AG04450 (cell line): ENCODE measurements at regions not wholly inside any gene's neighbourhood (a gene's known extent, or its start where the extent isn't known, plus 50 kb on each side); places are given as distances from the start of the nearest gene placed in this dataset.

ENCODE experiments used
- CTCF ChIA-PET: fragments of 300-600, 350-600 bp; formaldehyde crosslinking; extraction: SDS; loops from one replicate; lab custom pipeline; 2022; ENCODE audit warnings: antibody characterized with exemption, inconsistent platforms; lab: Charles Lee
- POLR2A ChIA-PET: fragments of 350-600 bp; formaldehyde crosslinking; extraction: SDS; loops from one replicate; lab custom pipeline; 2021; ENCODE audit warnings: antibody characterized with exemption, inconsistent platforms; lab: Yijun Ruan, JAX
- DNase-seq: peaks from one replicate; pipeline ENCODE4 v3.0.0-alpha.2; 2011; ENCODE audit warnings: low read depth, low spot score
- H3K27ac ChIP-seq: one replicate; pipeline ENCODE4 v1.5.1; 2012; ENCODE audit warnings: low read depth, low read length, control low read depth
- H3K27me3 ChIP-seq: one replicate; pipeline ENCODE4 v1.6.0; 2012; ENCODE audit warnings: low read length; ENCODE audit not compliant: control insufficient read depth, insufficient read depth
- H3K4me3 ChIP-seq: 2 replicates; pipeline ENCODE4 v1.5.1; 2011; ENCODE audit warnings: mild to moderate bottlenecking, low read depth, low read length, control low read depth
- H3K9me3 ChIP-seq: 2 replicates; pipeline ENCODE4 v1.5.1; 2012; ENCODE audit warnings: low read length; ENCODE audit not compliant: control insufficient read depth, insufficient read depth
- TF ChIP-seq, protein P1 (sequence below): IDR thresholded peaks from 2 replicates; pipeline ENCODE4 v1.5.1; 2011; ENCODE audit warnings: low read depth, low read length, control low read depth, inconsistent platforms

DNA sequence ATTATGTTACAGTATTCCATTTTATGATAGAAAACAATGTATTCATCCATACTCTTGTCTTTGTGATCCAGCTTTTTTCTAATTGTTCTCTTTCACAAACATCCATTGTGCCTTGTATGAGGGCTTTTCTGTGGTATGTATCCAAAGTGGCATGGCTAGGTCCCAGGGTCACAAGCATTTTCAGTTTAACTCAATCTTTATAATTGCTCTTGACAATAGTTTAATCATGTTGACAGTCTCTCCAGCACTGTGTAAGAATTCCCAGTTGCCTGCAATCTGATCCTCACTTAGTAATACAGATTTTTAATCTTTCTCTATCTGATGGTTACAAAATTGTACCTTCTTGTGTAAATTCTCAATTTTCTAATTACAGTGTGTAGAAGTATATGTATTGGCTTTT lies 533.4 kb downstream of the NEBL start:
- no peaks in the 10 kb centered on the region for H3K27me3 ChIP-seq
- TF ChIP-seq, protein P1, sequence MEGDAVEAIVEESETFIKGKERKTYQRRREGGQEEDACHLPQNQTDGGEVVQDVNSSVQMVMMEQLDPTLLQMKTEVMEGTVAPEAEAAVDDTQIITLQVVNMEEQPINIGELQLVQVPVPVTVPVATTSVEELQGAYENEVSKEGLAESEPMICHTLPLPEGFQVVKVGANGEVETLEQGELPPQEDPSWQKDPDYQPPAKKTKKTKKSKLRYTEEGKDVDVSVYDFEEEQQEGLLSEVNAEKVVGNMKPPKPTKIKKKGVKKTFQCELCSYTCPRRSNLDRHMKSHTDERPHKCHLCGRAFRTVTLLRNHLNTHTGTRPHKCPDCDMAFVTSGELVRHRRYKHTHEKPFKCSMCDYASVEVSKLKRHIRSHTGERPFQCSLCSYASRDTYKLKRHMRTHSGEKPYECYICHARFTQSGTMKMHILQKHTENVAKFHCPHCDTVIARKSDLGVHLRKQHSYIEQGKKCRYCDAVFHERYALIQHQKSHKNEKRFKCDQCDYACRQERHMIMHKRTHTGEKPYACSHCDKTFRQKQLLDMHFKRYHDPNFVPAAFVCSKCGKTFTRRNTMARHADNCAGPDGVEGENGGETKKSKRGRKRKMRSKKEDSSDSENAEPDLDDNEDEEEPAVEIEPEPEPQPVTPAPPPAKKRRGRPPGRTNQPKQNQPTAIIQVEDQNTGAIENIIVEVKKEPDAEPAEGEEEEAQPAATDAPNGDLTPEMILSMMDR: no peak
- no peak for DNase-seq
- POLR2A ChIA-PET: no interaction called here
- CTCF ChIA-PET: no interaction called here
- H3K27ac ChIP-seq: no peak overlapping the region
- no peaks in the 10 kb centered on the region; the same call in 1 of the 2 replicates for H3K9me3 ChIP-seq
- no peak overlapping the region for H3K4me3 ChIP-seq

DNA sequence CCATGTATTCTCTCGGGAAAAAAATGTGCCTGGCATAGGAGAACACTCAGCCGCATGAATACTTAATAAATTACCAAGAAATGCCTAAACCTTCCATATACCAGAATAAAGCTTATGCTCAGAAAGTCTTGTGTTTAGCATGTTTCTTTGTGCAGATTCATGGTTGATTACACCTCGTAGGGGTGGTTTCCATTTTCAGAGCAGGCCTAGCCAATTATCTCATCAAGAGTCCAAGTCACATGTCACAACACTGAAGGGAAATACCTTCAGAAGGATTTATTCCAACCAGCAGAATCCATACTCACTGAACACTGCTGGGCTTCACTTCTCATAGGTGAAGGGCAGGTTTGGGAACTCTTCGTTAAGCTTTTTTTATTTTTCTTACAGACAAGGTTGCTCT lies 539.7 kb downstream of the PLXDC2 start:
- ChIA-PET CTCF (no interaction called here), POLR2A (no interaction called here)
- Histone ChIP-seq H3K4me3 (no peak overlapping the region), H3K27ac (no peak overlapping the region), H3K27me3 (no peaks in the 10 kb centered on the region), H3K9me3 (no peaks in the 10 kb centered on the region; the same call in 1 of the 2 replicates)
- TF ChIP-seq, protein P1: no peak
- DNase-seq: no peak

DNA sequence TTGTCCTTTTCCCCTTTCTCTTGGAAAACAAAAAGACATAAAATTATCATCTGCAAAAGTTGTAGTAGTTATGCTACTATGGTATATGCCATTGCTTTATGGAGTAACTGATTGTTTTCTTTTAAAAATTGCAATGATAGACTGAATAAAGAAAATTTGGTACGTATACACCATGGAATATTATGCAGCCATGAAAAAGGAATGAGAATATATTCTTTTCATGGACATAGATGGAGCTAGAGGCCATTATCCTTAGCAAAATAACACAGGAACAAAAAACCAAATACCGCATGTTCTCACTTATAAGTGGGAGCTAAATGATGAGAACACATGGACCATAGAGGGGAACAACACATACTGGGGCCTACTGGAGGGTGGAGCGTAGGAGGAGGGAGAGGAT lies 538.8 kb downstream of the PLXDC2 start:
- Histone ChIP-seq H3K27me3 (no peaks in the 10 kb centered on the region), H3K4me3 (no peak overlapping the region), H3K27ac (no peak overlapping the region), H3K9me3 (no peaks in the 10 kb centered on the region; the same call in 1 of the 2 replicates)
- CTCF ChIA-PET: no interaction called here
- no peak for DNase-seq
- POLR2A ChIA-PET: no interaction called here
- TF ChIP-seq, protein P1: no peak

DNA sequence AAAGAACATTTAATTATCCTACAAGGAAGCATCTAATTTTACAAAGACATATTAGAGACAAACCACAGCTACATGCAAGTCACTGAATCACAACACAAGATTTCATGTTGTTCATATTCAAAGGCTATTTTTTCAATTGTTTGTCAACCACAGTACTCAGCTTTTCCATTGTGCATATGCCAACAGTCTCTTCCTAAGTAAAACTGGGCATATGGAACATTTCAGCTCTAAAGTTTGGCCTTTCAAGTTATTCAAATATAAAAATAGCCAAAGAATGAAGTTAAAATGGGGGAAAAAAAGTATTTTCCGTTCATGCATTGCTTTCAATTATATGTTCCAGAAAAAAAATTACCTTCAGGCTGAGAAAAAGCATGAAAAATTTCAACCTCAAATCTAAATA lies 537.9 kb downstream of the PLXDC2 start:
- ChIA-PET POLR2A (no interaction called here), CTCF (no interaction called here)
- TF ChIP-seq, protein P1: no peak
- no peaks in the 10 kb centered on the region; the same call in 1 of the 2 replicates for H3K9me3 ChIP-seq
- no peaks in the 10 kb centered on the region for H3K27me3 ChIP-seq
- DNase-seq: no peak
- no peak overlapping the region for H3K4me3 ChIP-seq
- H3K27ac ChIP-seq: no peak overlapping the region

DNA sequence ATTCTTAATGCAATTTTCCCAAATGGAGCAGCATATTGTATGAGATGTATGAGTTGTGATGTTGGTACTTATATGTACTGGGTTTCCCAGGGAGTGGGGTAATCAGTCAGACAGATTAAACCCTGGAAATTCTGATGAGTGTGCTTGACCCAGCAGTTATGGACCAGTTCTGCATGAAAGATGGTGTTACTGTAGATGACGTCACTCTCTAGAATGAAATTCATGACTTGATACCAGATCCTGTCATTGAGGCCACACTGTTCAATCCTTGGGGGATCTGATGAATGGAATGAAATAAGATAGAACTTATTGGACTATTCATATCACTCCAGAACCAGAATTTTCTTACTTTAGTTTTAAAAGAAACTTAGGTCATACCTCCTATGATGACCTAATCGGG lies 534.3 kb downstream of the PLXDC2 start:
- Histone ChIP-seq H3K4me3 (no peak overlapping the region), H3K9me3 (0 out of 2 replicates have a peak, but pooled peaks cover 7% of the 10 kb centered on the region), H3K27me3 (no peaks in the 10 kb centered on the region), H3K27ac (no peak overlapping the region)
- CTCF ChIA-PET: no interaction called here
- POLR2A ChIA-PET: no interaction called here
- TF ChIP-seq, protein P1: no peak
- no peak for DNase-seq
